H1 (cell line): ENCODE measurements at regions not wholly inside any gene's neighbourhood (a gene's known extent, or its start where the extent isn't known, plus 50 kb on each side); places are given as distances from the start of the nearest gene placed in this dataset.

Source experiments
- CTCF ChIA-PET: fragments of 300-600 bp; sonication (Branson Sonifier 250); formaldehyde crosslinking; loops from one replicate; lab custom pipeline; 2021; ENCODE audit not compliant: partially characterized antibody; lab: Charles Lee
- POLR2A ChIA-PET: fragments of 300-600 bp; sonication (Branson Sonifier 250); formaldehyde crosslinking; loops from one replicate; lab custom pipeline; 2021; ENCODE audit warnings: inconsistent platforms; ENCODE audit not compliant: partially characterized antibody; lab: Charles Lee
- DNase-seq, 2 experiments: peaks; one replicate each; pipeline versions ENCODE4 v3.0.0 to v3.0.0-alpha.2; 2010 to 2022; ENCODE audit warnings: low spot score in 2 of 2, low read depth in 1 of 2, mixed read lengths in 1 of 2
- FAIRE-seq: peaks from 2 replicates; lab custom pipeline; 2011; peaks lifted over from hg19 to GRCh38; lab: Jason Lieb, UNC
- H2AFZ ChIP-seq: 2 replicates; pipeline ENCODE4 v1.8.1; 2012; ENCODE audit warnings: low read length, inconsistent platforms
- H2AK5ac ChIP-seq: 2 replicates; pipeline ENCODE4 v1.6.1; 2013; ENCODE audit warnings: low read depth, low read length
- H2BK120ac ChIP-seq: replicated peaks from 2 replicates; pipeline ENCODE3; 2013; ENCODE audit warnings: low read depth, low read length, inconsistent platforms
- H2BK12ac ChIP-seq: 2 replicates; pipeline ENCODE4 v1.6.1; 2013; ENCODE audit warnings: low read depth, low read length
- H2BK15ac ChIP-seq: 2 replicates; pipeline ENCODE4 v1.6.1; 2013; ENCODE audit warnings: low read length
- H2BK20ac ChIP-seq: 2 replicates; pipeline ENCODE4 v1.6.1; 2013; ENCODE audit warnings: low read length
- H2BK5ac ChIP-seq: 2 replicates; pipeline ENCODE4 v1.6.1; 2013; ENCODE audit warnings: low read depth, low read length
- H3K14ac ChIP-seq: 2 replicates; pipeline ENCODE4 v1.6.1; 2013; ENCODE audit warnings: inconsistent platforms; ENCODE audit not compliant: insufficient read length
- H3K18ac ChIP-seq: 2 replicates; pipeline ENCODE4 v1.6.1; 2013; ENCODE audit warnings: low read length; ENCODE audit errors: extremely low read depth
- H3K23ac ChIP-seq: 2 replicates; pipeline ENCODE4 v1.6.1; 2013; ENCODE audit warnings: inconsistent platforms; ENCODE audit not compliant: insufficient read length
- H3K23me2 ChIP-seq: 2 replicates; pipeline ENCODE4 v1.6.1; 2013; ENCODE audit warnings: low read depth, low read length
- H3K27ac ChIP-seq: 2 replicates; pipeline ENCODE4 v1.6.1; 2011; ENCODE audit warnings: low read depth, low read length, inconsistent platforms
- H3K27me3 ChIP-seq, 4 experiments: replicated peaks in 1 of 4; 1 replicate in 1 of 4; 2 replicates in 3 of 4; pipeline versions ENCODE4 v1.6.1 to v1.8.1; 2011 to 2013; ENCODE audit warnings: low read length in 3 of 4, mild to moderate bottlenecking in 3 of 4, inconsistent platforms in 2 of 4, mixed read lengths in 2 of 4, moderate library complexity in 1 of 4; ENCODE audit not compliant: control insufficient read depth in 3 of 4, insufficient read depth in 3 of 4; ENCODE audit errors: extremely low read depth in 1 of 4
- H3K36me3 ChIP-seq, 4 experiments: 2 replicates each; pipeline versions ENCODE4 v1.6.1 to v1.8.1; 2011 to 2013; ENCODE audit warnings: mild to moderate bottlenecking in 4 of 4, low read length in 3 of 4, moderate library complexity in 2 of 4, control low read depth in 1 of 4, inconsistent platforms in 1 of 4; ENCODE audit not compliant: insufficient read depth in 4 of 4, control insufficient read depth in 2 of 4
- H3K4ac ChIP-seq: replicated peaks from 2 replicates; pipeline ENCODE3; 2013; ENCODE audit warnings: low read length, low read depth, mixed read lengths, inconsistent platforms; ENCODE audit not compliant: insufficient read length
- H3K4me1 ChIP-seq, 4 experiments: replicated peaks in 1 of 4; 1 replicate in 1 of 4; 2 replicates in 3 of 4; pipeline versions ENCODE4 v1.6.1 to v1.8.1; 2011 to 2013; ENCODE audit warnings: low read length in 3 of 4, inconsistent platforms in 2 of 4, mixed read lengths in 1 of 4; ENCODE audit not compliant: insufficient read depth in 4 of 4, control insufficient read depth in 3 of 4
- H3K4me2 ChIP-seq, 2 experiments: 2 replicates each; pipeline versions ENCODE4 v1.6.1 to v1.8.1; 2011 to 2013; ENCODE audit warnings: low read depth in 2 of 2, low read length in 2 of 2, control low read depth in 1 of 2, inconsistent platforms in 1 of 2, mild to moderate bottlenecking in 1 of 2; ENCODE audit not compliant: insufficient read depth in 1 of 2
- H3K4me3 ChIP-seq, 4 experiments: fragments of 200-600, 300-600 bp in 1 of 4; sonication (generic), shearing (Covaris generic), sonication (Bioruptor Twin) in 1 of 4; 2 replicates each; pipeline versions ENCODE4 v1.5.1 to v1.8.1; 2011 to 2016; ENCODE audit warnings: low read length in 4 of 4, low read depth in 3 of 4, control low read depth in 2 of 4, inconsistent platforms in 2 of 4, mild to moderate bottlenecking in 2 of 4, mixed read lengths in 1 of 4, moderate library complexity in 1 of 4; ENCODE audit not compliant: insufficient read depth in 2 of 4; ENCODE audit errors: extremely low read depth in 1 of 4
- H3K56ac ChIP-seq: replicated peaks from 2 replicates; pipeline ENCODE3; 2013; ENCODE audit warnings: low read depth, mild to moderate bottlenecking, mixed read lengths, low read length, inconsistent platforms; ENCODE audit not compliant: insufficient read length
- H3K79me1 ChIP-seq: 2 replicates; pipeline ENCODE4 v1.6.1; 2013; ENCODE audit warnings: low read depth, low read length, control low read depth
- H3K79me2 ChIP-seq, 2 experiments: 2 replicates each; pipeline versions ENCODE4 v1.6.1 to v1.8.1; 2012 to 2013; ENCODE audit warnings: low read length in 2 of 2, mild to moderate bottlenecking in 2 of 2, inconsistent platforms in 1 of 2; ENCODE audit not compliant: insufficient read depth in 2 of 2, control insufficient read depth in 1 of 2
- H3K9ac ChIP-seq, 4 experiments: replicated peaks in 1 of 4; 1 replicate in 1 of 4; 2 replicates in 3 of 4; pipeline versions ENCODE4 v1.6.1 to v1.8.1; 2011 to 2013; ENCODE audit warnings: low read depth in 3 of 4, low read length in 3 of 4, control low read depth in 2 of 4, mild to moderate bottlenecking in 2 of 4, moderate library complexity in 2 of 4, inconsistent platforms in 1 of 4; ENCODE audit errors: extremely low read depth in 1 of 4
- H3K9me3 ChIP-seq, 2 experiments: 2 replicates each; pipeline versions ENCODE4 v1.6.1 to v1.8.1; 2012 to 2013; ENCODE audit warnings: mild to moderate bottlenecking in 2 of 2, moderate library complexity in 2 of 2, control low read depth in 1 of 2, inconsistent platforms in 1 of 2, low read depth in 1 of 2, low read length in 1 of 2, mixed read lengths in 1 of 2; ENCODE audit not compliant: insufficient read depth in 2 of 2
- H4K20me1 ChIP-seq, 2 experiments: replicated peaks in 1 of 2; 2 replicates each; pipeline versions ENCODE3 to v1.8.1; 2011 to 2013; ENCODE audit warnings: inconsistent platforms in 2 of 2, low read length in 2 of 2, mild to moderate bottlenecking in 1 of 2; ENCODE audit not compliant: insufficient read depth in 2 of 2, control insufficient read depth in 1 of 2
- H4K5ac ChIP-seq: 2 replicates; pipeline ENCODE4 v1.6.1; 2013; ENCODE audit warnings: low read length, low read depth, mixed read lengths, inconsistent platforms; ENCODE audit not compliant: insufficient read length
- H4K8ac ChIP-seq: 2 replicates; pipeline ENCODE4 v1.8.0; 2013; ENCODE audit warnings: mild to moderate bottlenecking, moderate library complexity, low read length, inconsistent platforms; ENCODE audit not compliant: insufficient read depth; ENCODE audit errors: extremely low read depth
- H4K91ac ChIP-seq: replicated peaks from 2 replicates; pipeline ENCODE3; 2013; ENCODE audit warnings: low read length, mixed read lengths, inconsistent platforms; ENCODE audit not compliant: insufficient read length
- CBX8 ChIP-seq: fragments of 300-800, 300-1000 bp; sonication (generic); IDR thresholded peaks from 2 replicates; pipeline ENCODE4 v1.7.1; 2016; ENCODE audit warnings: low read depth, low read length, borderline replicate concordance
- CHD2 ChIP-seq: IDR thresholded peaks from 2 replicates; pipeline ENCODE4 v1.6.1; 2012; ENCODE audit warnings: low read length, improper control_type of control experiment
- CREB1 ChIP-seq: IDR thresholded peaks from 2 replicates; pipeline ENCODE4 v1.6.1; 2012; ENCODE audit warnings: inconsistent platforms
- EGR1 ChIP-seq: IDR thresholded peaks from 2 replicates; pipeline ENCODE4 v1.6.1; 2011; ENCODE audit warnings: low read depth, low read length, borderline replicate concordance
- KDM1A ChIP-seq: fragments of 200-600, 300-600 bp; sonication (generic); IDR thresholded peaks from 2 replicates; pipeline ENCODE4 v1.7.1; 2016; ENCODE audit warnings: mild to moderate bottlenecking, low read length, borderline replicate concordance
- NANOG ChIP-seq: IDR thresholded peaks from 2 replicates; pipeline ENCODE4 v1.6.1; 2011; ENCODE audit warnings: low read length, low read depth, mild to moderate bottlenecking, inconsistent platforms; ENCODE audit not compliant: insufficient read depth, poor library complexity, severe bottlenecking
- NRF1 ChIP-seq: IDR thresholded peaks from 2 replicates; pipeline ENCODE4 v1.6.1; 2011; ENCODE audit warnings: mild to moderate bottlenecking, low read depth, low read length, improper control_type of control experiment
- RAD21 ChIP-seq, 2 experiments: IDR thresholded peaks in 1 of 2; conservative IDR thresholded peaks in 1 of 2; 2 replicates each; pipeline ENCODE4 v1.6.1; 2011; ENCODE audit warnings: low read depth in 2 of 2, low read length in 2 of 2, improper control_type of control experiment in 1 of 2, inconsistent platforms in 1 of 2, mild to moderate bottlenecking in 1 of 2, moderate library complexity in 1 of 2
- SIN3A ChIP-seq, 2 experiments: IDR thresholded peaks in 1 of 2; conservative IDR thresholded peaks in 1 of 2; 2 replicates each; pipeline ENCODE4 v1.6.1; 2011 to 2012; ENCODE audit warnings: low read length in 2 of 2, improper control_type of control experiment in 1 of 2, low read depth in 1 of 2, mild to moderate bottlenecking in 1 of 2
- TCF12 ChIP-seq: IDR thresholded peaks from 2 replicates; pipeline ENCODE4 v1.6.1; 2011; ENCODE audit warnings: low read depth, mild to moderate bottlenecking, low read length
- ZNF274 ChIP-seq: IDR thresholded peaks from 2 replicates; pipeline ENCODE4 v1.7.0; 2012; ENCODE audit warnings: low read length, borderline replicate concordance; ENCODE audit errors: extremely low read depth
- WGBS, 2 experiments: shearing (Covaris generic) in 1 of 2; methylation state at CpG; one replicate each; pipeline versions ENCODE4 v1.1.6 to v1.1.7; 2013 to 2015; ENCODE audit warnings: low lambda C conversion rate in 2 of 2, mixed read lengths in 2 of 2, inconsistent platforms in 1 of 2, low coverage in 1 of 2, missing lambda C conversion rate in 1 of 2; ENCODE audit not compliant: insufficient replicate concordance in 2 of 2, insufficient coverage in 1 of 2, insufficient read length in 1 of 2; ENCODE audit errors: extremely low coverage in 1 of 2, missing lambda C conversion rate in 1 of 2; 5-methylcytosine and 5-hydroxymethylcytosine counted together
- TF ChIP-seq, protein P1 (sequence below): IDR thresholded peaks from 2 replicates; pipeline ENCODE4 v1.6.1; 2011; ENCODE audit warnings: low read length, improper control_type of control experiment

DNA sequence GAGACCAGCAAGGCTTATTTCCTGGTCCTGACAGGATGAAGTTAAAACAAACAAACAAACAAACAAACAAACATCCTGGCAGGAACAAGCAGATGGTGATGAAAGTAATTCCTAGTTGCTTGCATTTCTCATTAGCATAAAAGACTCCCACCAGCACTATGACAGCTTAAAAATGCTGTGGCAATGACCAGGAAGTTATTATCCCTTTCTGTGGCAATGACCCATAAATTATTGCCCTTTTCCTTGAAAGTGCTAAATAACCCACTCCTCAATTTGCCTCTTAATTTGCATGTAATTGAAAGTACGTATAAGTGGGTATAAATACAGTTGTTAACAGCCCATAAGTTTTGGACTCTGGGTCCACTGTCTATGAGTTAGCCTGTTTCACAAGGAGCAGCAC, 727.6 kb upstream of the NEGR1 start:
- Histone ChIP-seq H3K14ac (no peak overlapping the region), H2BK15ac (no peak overlapping the region; the same call in 1 of the 2 replicates), H2BK5ac (no peak overlapping the region), H2AFZ (0 out of 2 replicates have a peak overlapping the region, but pooled peaks have one; percentile 2), H4K8ac (no peak overlapping the region), H3K56ac (no peak overlapping the region), H3K4me2 (no peak overlapping the region), H3K23ac (no peak overlapping the region), H4K20me1 (no peaks in the 10 kb centered on the region), H3K4ac (no peak overlapping the region), H3K27me3 (no peaks in the 10 kb centered on the region), H3K4me3 (no peak overlapping the region), H4K5ac (no peak overlapping the region), H3K9ac (no peak overlapping the region), H3K79me1 (no peaks in the 10 kb centered on the region), H2BK12ac (no peak overlapping the region), H4K91ac (no peak overlapping the region), H2AK5ac (no peak overlapping the region), H3K9me3 (no peaks in the 10 kb centered on the region), H3K79me2 (no peaks in the 10 kb centered on the region), H3K18ac (no peak overlapping the region), H3K36me3 (no peaks in the 10 kb centered on the region), H3K4me1 (no peaks in the 10 kb centered on the region; a peak in 1 of 7 replicates), H2BK20ac (peak overlapping the region; percentile 76; the same call in 1 of the 2 replicates), H3K27ac (no peak overlapping the region), H2BK120ac (no peak overlapping the region), H3K23me2 (no peaks in the 10 kb centered on the region)
- TF ChIP-seq CHD2 (no peak), NANOG (no peak), RAD21 (IDR thresholded peaks at IDR 0.05 in 1 of 2, conservative IDR thresholded peaks at IDR 0.05 in 1 of 2; ENCODE audit: low read depth in 2 of 2, low read length in 2 of 2) (no peak), EGR1 (no peak), TCF12 (no peak), SIN3A (conservative IDR thresholded peaks at IDR 0.05 in 1 of 2, IDR thresholded peaks at IDR 0.05 in 1 of 2; ENCODE audit: low read depth in 1 of 2, low read length in 2 of 2) (no peak), KDM1A (no peak), CBX8 (no peak), ZNF274 (no peak), NRF1 (no peak), CREB1 (no peak)
- TF ChIP-seq, protein P1, sequence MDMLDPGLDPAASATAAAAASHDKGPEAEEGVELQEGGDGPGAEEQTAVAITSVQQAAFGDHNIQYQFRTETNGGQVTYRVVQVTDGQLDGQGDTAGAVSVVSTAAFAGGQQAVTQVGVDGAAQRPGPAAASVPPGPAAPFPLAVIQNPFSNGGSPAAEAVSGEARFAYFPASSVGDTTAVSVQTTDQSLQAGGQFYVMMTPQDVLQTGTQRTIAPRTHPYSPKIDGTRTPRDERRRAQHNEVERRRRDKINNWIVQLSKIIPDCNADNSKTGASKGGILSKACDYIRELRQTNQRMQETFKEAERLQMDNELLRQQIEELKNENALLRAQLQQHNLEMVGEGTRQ = no peak
- FAIRE-seq = no peak
- CTCF ChIA-PET = interaction anchor here (1.2 kb wide), 1 partner anchor 63 kb away, joined by 3 read pairs; no protein-coding TSS in a partner anchor
- WGBS, 2 experiments = 92% methylated on average over 1 of the region's 1 CpG; no CpG with 5 or more reads in 1 of the 2 experiments
- POLR2A ChIA-PET = no interaction called here
- DNase-seq = no peak
